HepG2 (cell line): ENCODE measurements at regions not wholly inside any gene's neighbourhood (a gene's known extent, or its start where the extent isn't known, plus 50 kb on each side); places are given as distances from the start of the nearest gene placed in this dataset.

Experiments
- ATAC-seq: fragments of 200-7000 bp; cut with Tn5 transposase; 3 replicates; pipeline ENCODE4 v1.9.1; 2020; ENCODE audit warnings: mild to moderate bottlenecking, moderate library complexity
- BruUV-seq: library from RNA; stranded (reverse); fragments of 400-500 nt; replicated peaks from 2 replicates; lab custom pipeline; 2021; lab: Mats Ljungman, UMichigan
- CTCF ChIA-PET: fragments of 300-600 bp; formaldehyde crosslinking; extraction: SDS; loops from one replicate; lab custom pipeline; 2021; ENCODE audit warnings: low total read pairs, inconsistent platforms, low intra/inter-chr PET ratio; lab: Yijun Ruan, JAX
- POLR2A ChIA-PET: fragments of 350-600 bp; sonication (Branson Sonifier 250); formaldehyde crosslinking; loops from one replicate; lab custom pipeline; 2020; ENCODE audit warnings: antibody characterized with exemption, inconsistent platforms; lab: Yijun Ruan, JAX
- DNase-seq: peaks from one replicate; pipeline ENCODE4 v3.0.0-alpha.2; 2015; ENCODE audit warnings: low spot score
- FAIRE-seq: peaks from 3 replicates; lab custom pipeline; 2011; peaks lifted over from hg19 to GRCh38; lab: Jason Lieb, UNC
- H2AFZ ChIP-seq: one replicate; pipeline ENCODE4 v1.6.1; 2011; ENCODE audit warnings: low read length, inconsistent platforms
- H3K27ac ChIP-seq: fragments of 300-600 bp; 3 replicates; pipeline ENCODE4 v1.8.0; 2011; ENCODE audit warnings: mixed run types, mild to moderate bottlenecking, mixed read lengths, low read length, inconsistent platforms; ENCODE audit not compliant: insufficient read depth; ENCODE audit errors: extremely low read length
- H3K27me3 ChIP-seq, 2 experiments: fragments of 200-600 bp in 1 of 2; 2 replicates in 1 of 2; 3 replicates in 1 of 2; pipeline versions ENCODE4 v1.6.0 to v1.8.0; 2011; ENCODE audit warnings: low read length in 2 of 2, mild to moderate bottlenecking in 2 of 2, moderate library complexity in 2 of 2, inconsistent platforms in 1 of 2; ENCODE audit not compliant: insufficient read depth in 2 of 2, control insufficient read depth in 1 of 2
- H3K36me3 ChIP-seq, 2 experiments: fragments of 200-600 bp in 1 of 2; replicated peaks in 1 of 2; 2 replicates in 1 of 2; 3 replicates in 1 of 2; pipeline versions ENCODE4 v1.5.1 to v1.8.0; 2011; ENCODE audit warnings: low read length in 2 of 2, inconsistent platforms in 1 of 2; ENCODE audit not compliant: insufficient read depth in 2 of 2, control insufficient read depth in 1 of 2
- H3K4me1 ChIP-seq: 2 replicates; pipeline ENCODE4 v1.5.1; 2012; ENCODE audit warnings: low read length, inconsistent platforms; ENCODE audit not compliant: insufficient read depth
- H3K4me2 ChIP-seq: 2 replicates; pipeline ENCODE4 v1.6.0; 2011; ENCODE audit warnings: low read depth, low read length, inconsistent platforms
- H3K4me3 ChIP-seq, 3 experiments: fragments of 200-600 bp in 1 of 3; sonication (generic), shearing (Covaris generic) in 1 of 3; replicated peaks in 1 of 3; 2 replicates each; pipeline ENCODE4 v1.5.1; 2011 to 2016; ENCODE audit warnings: low read length in 3 of 3, inconsistent platforms in 2 of 3, low read depth in 2 of 3, mild to moderate bottlenecking in 2 of 3, control low read depth in 1 of 3, mixed read lengths in 1 of 3; ENCODE audit not compliant: insufficient read depth in 1 of 3
- H3K79me2 ChIP-seq: one replicate; pipeline ENCODE4 v1.6.1; 2011; ENCODE audit warnings: low read length, inconsistent platforms; ENCODE audit not compliant: insufficient read depth
- H3K9ac ChIP-seq: 2 replicates; pipeline ENCODE4 v1.6.0; 2011; ENCODE audit warnings: mild to moderate bottlenecking, low read depth, low read length, inconsistent platforms; ENCODE audit not compliant: insufficient read depth
- H3K9me3 ChIP-seq: 2 replicates; pipeline ENCODE4 v1.5.1; 2012; ENCODE audit warnings: mild to moderate bottlenecking, low read length
- H4K20me1 ChIP-seq: 2 replicates; pipeline ENCODE4 v1.6.0; 2011; ENCODE audit warnings: inconsistent platforms, mild to moderate bottlenecking, low read length, moderate library complexity; ENCODE audit not compliant: insufficient read depth
- CEBPB ChIP-seq: IDR thresholded peaks from 2 replicates; pipeline ENCODE4 v1.6.1; 2011; ENCODE audit warnings: low read depth, low read length, improper control_type of control experiment, borderline replicate concordance
- FOXC1 ChIP-seq: sonication (generic); formaldehyde crosslinking; IDR thresholded peaks from 2 replicates; pipeline ENCODE4 v1.8.0; 2022; ENCODE audit warnings: mild to moderate bottlenecking, missing genetic modification reagents, borderline replicate concordance
- HMG20A ChIP-seq: IDR thresholded peaks from 2 replicates; pipeline ENCODE4 v1.6.1; 2016; ENCODE audit warnings: borderline replicate concordance
- HNRNPUL1 ChIP-seq: fragments of 200-400 bp; formaldehyde crosslinking; IDR thresholded peaks from 2 replicates; pipeline ENCODE4 v1.6.1; 2017; ENCODE audit warnings: low read depth, mild to moderate bottlenecking, low read length, moderate library complexity
- PAF1 ChIP-seq: IDR thresholded peaks from 2 replicates; pipeline ENCODE4 v1.6.1; 2016; ENCODE audit warnings: missing genetic modification reagents, missing compliant biosample characterization
- PHF20 ChIP-seq: sonication (generic); formaldehyde crosslinking; IDR thresholded peaks from 2 replicates; pipeline ENCODE4 v1.5.0; 2020; ENCODE audit warnings: mild to moderate bottlenecking, missing genetic modification reagents
- SOX6 ChIP-seq, 2 experiments: fragments of 450-650 bp in 1 of 2; sonication (generic) in 1 of 2; formaldehyde crosslinking in 1 of 2; IDR thresholded peaks; 2 replicates each; pipeline versions ENCODE4 v1.4.0 to v1.6.1; 2017 to 2020; ENCODE audit warnings: antibody characterized with exemption in 1 of 2, mild to moderate bottlenecking in 1 of 2, missing genetic modification reagents in 1 of 2
- ZNF546 ChIP-seq: sonication (generic); formaldehyde crosslinking; conservative IDR thresholded peaks from 2 replicates; pipeline ENCODE4 v1.8.1; 2023; ENCODE audit warnings: mild to moderate bottlenecking, missing genetic modification reagents
- ZNF704 ChIP-seq: sonication (generic); formaldehyde crosslinking; IDR thresholded peaks from 2 replicates; pipeline ENCODE4 v1.8.1; 2023; ENCODE audit warnings: mild to moderate bottlenecking, inconsistent platforms, moderate library complexity, missing genetic modification reagents, borderline replicate concordance
- ZNF749 ChIP-seq: sonication (generic); formaldehyde crosslinking; IDR thresholded peaks from 2 replicates; pipeline ENCODE4 v1.8.0; 2022; ENCODE audit warnings: mild to moderate bottlenecking, missing genetic modification reagents, moderate library complexity, borderline replicate concordance
- ZNF770 ChIP-seq: sonication (generic); formaldehyde crosslinking; IDR thresholded peaks from 2 replicates; pipeline ENCODE4 v1.5.0; 2020; ENCODE audit warnings: mild to moderate bottlenecking, missing genetic modification reagents
- ZNF773 ChIP-seq: sonication (generic); formaldehyde crosslinking; IDR thresholded peaks from 2 replicates; pipeline ENCODE4 v1.4.0; 2020; ENCODE audit warnings: missing genetic modification reagents, borderline replicate concordance
- WGBS: methylation state at CpG from one replicate; pipeline ENCODE4 v1.1.6; 2017; ENCODE audit warnings: low lambda C conversion rate; 5-methylcytosine and 5-hydroxymethylcytosine counted together
- in situ Hi-C: cut with HindIII; loops from 2 replicates; pipeline ENCODE4 v1.10.0; 2017; ENCODE audit warnings: low pct_unique_long_range_greater_than_20kb; ENCODE audit not compliant: extremely low pct_ligation_motif_present
- intact Hi-C: fragments of 100-400 bp; cut with micrococcal nuclease; formaldehyde crosslinking; loops from one replicate; pipeline ENCODE4 v1.10.0; 2022; ENCODE audit not compliant: unreplicated experiment
- TF ChIP-seq, protein P1 (sequence below): sonication (generic); formaldehyde crosslinking; IDR thresholded peaks from 2 replicates; pipeline ENCODE4 v1.8.1; 2023; ENCODE audit warnings: mild to moderate bottlenecking, missing genetic modification reagents, borderline replicate concordance
- TF ChIP-seq, protein P2 (sequence below): sonication (generic); formaldehyde crosslinking; IDR thresholded peaks from 2 replicates; pipeline ENCODE4 v1.5.0; 2020; ENCODE audit warnings: mild to moderate bottlenecking, missing genetic modification reagents, borderline replicate concordance

DNA sequence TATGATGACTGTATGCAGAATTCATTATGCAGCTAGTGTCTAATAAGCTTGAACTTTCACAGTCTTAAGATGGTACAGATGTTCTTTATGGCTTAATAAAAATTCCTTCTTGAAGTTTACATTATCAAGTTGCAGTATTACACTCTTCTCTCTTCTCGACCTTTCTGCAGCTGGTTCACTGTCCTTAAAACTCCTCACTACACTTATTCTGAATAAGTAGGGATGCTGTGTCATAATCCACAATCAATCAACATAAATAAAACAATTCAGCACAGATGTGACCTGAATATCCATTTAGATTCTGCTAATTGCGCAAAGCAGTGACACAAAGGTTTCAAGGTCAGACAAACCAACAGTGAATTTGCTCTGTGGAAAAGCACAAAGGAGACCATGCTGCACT is 356.8 kb downstream of the SUCLG1 start:
- 29% methylated on average over 2 of the region's 2 CpGs for WGBS
- H4K20me1 ChIP-seq = no peaks in the 10 kb centered on the region
- ATAC-seq = no peak
- no peaks in the 10 kb centered on the region for H3K79me2 ChIP-seq
- BruUV-seq = no TSS peak
- DNase-seq = no peak
- H2AFZ ChIP-seq = no peak overlapping the region
- no peak overlapping the region for H3K4me3 ChIP-seq
- no peak overlapping the region for H3K9ac ChIP-seq
- H3K9me3 ChIP-seq = peaks cover 10% of the 10 kb centered on the region
- H3K27ac ChIP-seq = no peak overlapping the region
- CTCF ChIA-PET = no interaction called here
- no peak for TF ChIP-seq HMG20A (CRISPR knock-in tag)
- TF ChIP-seq PAF1 = no peak
- TF ChIP-seq ZNF749 (CRISPR knock-in tag) = no peak
- no peak for TF ChIP-seq PHF20 (CRISPR knock-in tag)
- no peak for TF ChIP-seq ZNF546 (CRISPR knock-in tag)
- no peak for TF ChIP-seq ZNF773 (CRISPR knock-in tag)
- TF ChIP-seq FOXC1 (CRISPR knock-in tag) = no peak
- TF ChIP-seq CEBPB = 0 out of 2 replicates have a peak, but pooled peaks have one; percentile 28
- TF ChIP-seq ZNF770 (CRISPR knock-in tag) = no peak
- TF ChIP-seq ZNF704 (CRISPR knock-in tag) = no peak
- TF ChIP-seq, protein P1, sequence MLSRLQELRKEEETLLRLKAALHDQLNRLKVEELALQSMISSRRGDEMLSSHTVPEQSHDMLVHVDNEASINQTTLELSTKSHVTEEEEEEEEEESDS (CRISPR knock-in tag) = no peak
- TF ChIP-seq HNRNPUL1 = no peak
- no peak for TF ChIP-seq SOX6 (IDR thresholded peaks at IDR 0.05)
- TF ChIP-seq SOX6 (CRISPR knock-in tag; IDR thresholded peaks at IDR 0.05) = peak; percentile 14; the same call in 1 of the 2 replicates
- TF ChIP-seq, protein P2, sequence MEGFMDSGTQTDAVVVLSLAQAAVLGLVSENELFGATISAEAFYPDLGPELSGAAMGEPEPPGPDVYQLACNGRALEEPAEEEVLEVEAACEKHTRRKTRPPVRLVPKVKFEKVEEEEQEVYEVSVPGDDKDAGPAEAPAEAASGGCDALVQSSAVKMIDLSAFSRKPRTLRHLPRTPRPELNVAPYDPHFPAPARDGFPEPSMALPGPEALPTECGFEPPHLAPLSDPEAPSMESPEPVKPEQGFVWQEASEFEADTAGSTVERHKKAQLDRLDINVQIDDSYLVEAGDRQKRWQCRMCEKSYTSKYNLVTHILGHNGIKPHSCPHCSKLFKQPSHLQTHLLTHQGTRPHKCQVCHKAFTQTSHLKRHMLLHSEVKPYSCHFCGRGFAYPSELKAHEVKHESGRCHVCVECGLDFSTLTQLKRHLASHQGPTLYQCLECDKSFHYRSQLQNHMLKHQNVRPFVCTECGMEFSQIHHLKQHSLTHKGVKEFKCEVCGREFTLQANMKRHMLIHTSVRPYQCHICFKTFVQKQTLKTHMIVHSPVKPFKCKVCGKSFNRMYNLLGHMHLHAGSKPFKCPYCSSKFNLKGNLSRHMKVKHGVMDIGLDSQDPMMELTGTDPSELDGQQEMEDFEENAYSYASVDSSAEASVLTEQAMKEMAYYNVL (CRISPR knock-in tag) = no peak
- POLR2A ChIA-PET = no interaction called here
- H3K27me3 ChIP-seq = no peaks in the 10 kb centered on the region; a peak in 1 of 5 replicates
- peaks cover 4% of the 10 kb centered on the region; the same call in 1 of the 2 replicates for H3K4me1 ChIP-seq
- FAIRE-seq = no peak
- intact Hi-C loops = loop anchor here (5.0 to 10.0 kb wide), 2 partner anchors 60 to 163 kb away; no protein-coding TSS in a partner anchor
- H3K4me2 ChIP-seq = no peak overlapping the region
- in situ Hi-C loops = no loop called here
- no peaks in the 10 kb centered on the region for H3K36me3 ChIP-seq
